ENCODE measurements at regions not wholly inside any gene's neighbourhood (a gene's known extent, or its start where the extent isn't known, plus 50 kb on each side); places are given as distances from the start of the nearest gene placed in this dataset.

- TF ChIP-seq CTCF (IDR thresholded peaks at IDR 0.05) (no peak), EZH2 (IDR thresholded peaks at IDR 0.05; ENCODE audit: borderline replicate concordance, insufficient read depth, low read depth, low read length, poor library complexity, severe bottlenecking) (no peak)
Observed at GRCh38 chr14:26663506-26663905, 65.7 kb upstream of the NOVA1 start.
